ENCODE measurements at regions not wholly inside any gene's neighbourhood (a gene's known extent, or its start where the extent isn't known, plus 50 kb on each side); places are given as distances from the start of the nearest gene placed in this dataset.

- CTCF ChIA-PET: no interaction called here
- no peak for TF ChIP-seq CTCF (IDR thresholded peaks at IDR 0.05)
- Mint-ChIP-seq H3K27me3 (peaks cover 4% of the 10 kb centered on the region), H3K27ac (no peak overlapping the region), H3K4me3 (no peak overlapping the region), H3K9me3 (no peaks in the 10 kb centered on the region), H3K36me3 (ENCODE audit: low read depth) (no peaks in the 10 kb centered on the region), H3K4me1 (ENCODE audit: low read depth) (no peaks in the 10 kb centered on the region)
- intact Hi-C loops (cut with micrococcal nuclease): no loop called here
- no peak for ATAC-seq
- DNase-seq: no peak
- POLR2A ChIA-PET: no interaction called here
These were observed 226.5 kb upstream of the MYO3A start for GRCh38 chr10:25707572-25707971.

- intact Hi-C loops (cut with micrococcal nuclease): no loop called here
- TF ChIP-seq CTCF (IDR thresholded peaks at IDR 0.05): no peak
- H3K36me3 Mint-ChIP-seq (ENCODE audit: low read depth): no peaks in the 10 kb centered on the region
- POLR2A ChIA-PET: no interaction called here
- no peaks in the 10 kb centered on the region for H3K4me1 Mint-ChIP-seq (ENCODE audit: low read depth)
- DNase-seq (no peak), ATAC-seq (no peak)
- peaks cover 5% of the 10 kb centered on the region for H3K27me3 Mint-ChIP-seq
- H3K9me3 Mint-ChIP-seq: no peaks in the 10 kb centered on the region
- no peak overlapping the region for H3K27ac Mint-ChIP-seq
- no peak overlapping the region for H3K4me3 Mint-ChIP-seq
- CTCF ChIA-PET: no interaction called here
These were observed 225.9 kb upstream of the MYO3A start for GRCh38 chr10:25707976-25708671.

GRCh38 chr10:25713894-25714240, 220.2 kb upstream of the MYO3A start:
- no peaks in the 10 kb centered on the region for H3K9me3 Mint-ChIP-seq
- intact Hi-C loops (cut with micrococcal nuclease): no loop called here
- H3K36me3 Mint-ChIP-seq (ENCODE audit: low read depth): no peaks in the 10 kb centered on the region
- ChIA-PET CTCF (interaction anchor here (3.2 kb wide), 1 partner anchor 12 kb away, joined by 10 read pairs; no protein-coding TSS in a partner anchor), POLR2A (no interaction called here)
- ATAC-seq: no peak
- H3K4me3 Mint-ChIP-seq: no peak overlapping the region
- H3K27ac Mint-ChIP-seq: no peak overlapping the region
- TF ChIP-seq CTCF (IDR thresholded peaks at IDR 0.05): no peak
- no peak for DNase-seq
- H3K4me1 Mint-ChIP-seq (ENCODE audit: low read depth): no peaks in the 10 kb centered on the region
- peaks cover 9% of the 10 kb centered on the region for H3K27me3 Mint-ChIP-seq

GRCh38 chr10:25724241-25724640, 209.8 kb upstream of the MYO3A start:
- TF ChIP-seq CTCF (IDR thresholded peaks at IDR 0.05): no peak

GRCh38 chr10:25725917-25726716, 207.9 kb upstream of the MYO3A start:
- Mint-ChIP-seq H3K27me3 (peaks cover 4% of the 10 kb centered on the region), H3K4me3 (no peak overlapping the region), H3K9me3 (no peaks in the 10 kb centered on the region), H3K27ac (no peak overlapping the region), H3K36me3 (ENCODE audit: low read depth) (no peaks in the 10 kb centered on the region), H3K4me1 (ENCODE audit: low read depth) (peaks cover 1% of the 10 kb centered on the region)
- CTCF ChIA-PET: interaction anchor here (0.6 to 1.2 kb wide), 7 partner anchors 12 to 364 kb away, joined by 3 to 10 read pairs (median 4); no protein-coding TSS in a partner anchor
- peak; percentile 75 for TF ChIP-seq CTCF (IDR thresholded peaks at IDR 0.05)
- ATAC-seq: no peak
- POLR2A ChIA-PET: no interaction called here
- intact Hi-C loops (cut with micrococcal nuclease): no loop called here
- DNase-seq: peak; percentile 39

More at GRCh38 chr10:25724241-25724640, 209.8 kb upstream of the MYO3A start:
- H3K27me3 Mint-ChIP-seq: peaks cover 4% of the 10 kb centered on the region
- no peak for ATAC-seq
- DNase-seq: no peak
- H3K36me3 Mint-ChIP-seq (ENCODE audit: low read depth): no peaks in the 10 kb centered on the region
- no peaks in the 10 kb centered on the region for H3K9me3 Mint-ChIP-seq
- ChIA-PET POLR2A (no interaction called here), CTCF (no interaction called here)
- peaks cover 1% of the 10 kb centered on the region for H3K4me1 Mint-ChIP-seq (ENCODE audit: low read depth)
- intact Hi-C loops (cut with micrococcal nuclease): no loop called here
- H3K27ac Mint-ChIP-seq: no peak overlapping the region
- H3K4me3 Mint-ChIP-seq: no peak overlapping the region
